Right atrium auricular region (tissue), 2 donors: ENCODE measurements at regions not wholly inside any gene's neighbourhood (a gene's known extent, or its start where the extent isn't known, plus 50 kb on each side); places are given as distances from the start of the nearest gene placed in this dataset.
"Not testable (repeated sequence)": the region's sequence is repeated elsewhere in the genome, so short reads cannot be mapped to it uniquely, and the experiment has no call there.

Experiments
- DNase-seq: peaks from one replicate; pipeline ENCODE4 v3.0.0-alpha.2; 2019; ENCODE audit warnings: low spot score
- H3K27ac ChIP-seq, 2 donors: fragments of 200-600 bp; sonication (generic); 1 replicate in 1 of 2; 2 replicates in 1 of 2; pipeline ENCODE4 v1.5.1; 2016 to 2019
- H3K27me3 ChIP-seq, 2 donors: fragments of 200-600 bp; sonication (generic); one replicate each; pipeline versions ENCODE4 v1.5.1 to v1.6.0; 2017 to 2019
- H3K36me3 ChIP-seq: fragments of 200-600 bp; sonication (generic); one replicate; pipeline ENCODE4 v1.5.1; 2016
- H3K4me1 ChIP-seq, 2 donors: fragments of 200-600 bp; sonication (generic); one replicate each; pipeline versions ENCODE4 v1.5.1 to v1.6.0; 2017 to 2019
- H3K4me3 ChIP-seq, 2 donors: fragments of 200-600 bp; sonication (generic); 1 replicate in 1 of 2; 2 replicates in 1 of 2; pipeline ENCODE4 v1.5.1; 2017 to 2019; ENCODE audit warnings: mild to moderate bottlenecking in 1 of 2, moderate library complexity in 1 of 2
- H3K9me3 ChIP-seq, 2 donors: fragments of 200-600 bp; sonication (generic); one replicate each; pipeline ENCODE4 v1.5.1; 2019
- CTCF ChIP-seq, 2 donors: fragments of 200-600 bp; sonication (generic); IDR thresholded peaks; one replicate each; pipeline ENCODE4 v1.5.1; 2019; ENCODE audit warnings: antibody characterized with exemption in 2 of 2

- Histone ChIP-seq H3K4me3 (no peak overlapping the region), H3K36me3 (no peaks in the 10 kb centered on the region), H3K9me3 (peaks cover 0 to 19% of the 10 kb centered on the region in 2 donors), H3K27me3 (no peaks in the 10 kb centered on the region), H3K4me1 (no peaks in the 10 kb centered on the region), H3K27ac (no peak overlapping the region)
- no peak for TF ChIP-seq CTCF (IDR thresholded peaks at IDR 0.05)
- no peak for DNase-seq
Observed at GRCh38 chr10:131833446-131834080, 67.2 kb upstream of the PPP2R2D start.

GRCh38 chr10:131834152-131834810, 66.5 kb upstream of the PPP2R2D start:
- Histone ChIP-seq H3K4me3 (no peak overlapping the region), H3K27me3 (no peaks in the 10 kb centered on the region), H3K9me3 (peaks cover 0 to 19% of the 10 kb centered on the region in 2 donors), H3K4me1 (no peaks in the 10 kb centered on the region), H3K27ac (no peak overlapping the region), H3K36me3 (no peaks in the 10 kb centered on the region)
- no peak for DNase-seq
- TF ChIP-seq CTCF (IDR thresholded peaks at IDR 0.05) = no peak

- H3K27ac ChIP-seq = no peak overlapping the region
- DNase-seq = no peak
Observed at GRCh38 chr10:131838966-131839742, 61.7 kb upstream of the PPP2R2D start.

GRCh38 chr10:131839880-131840787, 60.7 kb upstream of the PPP2R2D start:
- H3K4me3 ChIP-seq, H3K27me3 ChIP-seq, H3K4me1 ChIP-seq, DNase-seq, H3K36me3 ChIP-seq, H3K27ac ChIP-seq: not testable (repeated sequence)
- peaks cover 0 to 10% of the 10 kb centered on the region in 2 donors for H3K9me3 ChIP-seq

More at GRCh38 chr10:131838966-131839742, 61.7 kb upstream of the PPP2R2D start:
- H3K4me3 ChIP-seq = no peak overlapping the region
- no peaks in the 10 kb centered on the region for H3K27me3 ChIP-seq
- TF ChIP-seq CTCF (IDR thresholded peaks at IDR 0.05) = no peak
- H3K4me1 ChIP-seq = no peaks in the 10 kb centered on the region
- peaks cover 0 to 19% of the 10 kb centered on the region in 2 donors for H3K9me3 ChIP-seq
- H3K36me3 ChIP-seq = no peaks in the 10 kb centered on the region

- DNase-seq = no peak
- Histone ChIP-seq H3K4me1 (no peaks in the 10 kb centered on the region), H3K9me3 (peaks cover 0 to 4% of the 10 kb centered on the region in 2 donors)
Observed at GRCh38 chr10:131840788-131841118, 60.1 kb upstream of the PPP2R2D start.

More at GRCh38 chr10:131840788-131841118, 60.1 kb upstream of the PPP2R2D start:
- Histone ChIP-seq H3K27me3 (no peaks in the 10 kb centered on the region), H3K4me3 (no peak overlapping the region), H3K27ac (no peak overlapping the region), H3K36me3 (no peaks in the 10 kb centered on the region)
- no peak for TF ChIP-seq CTCF (IDR thresholded peaks at IDR 0.05)
